ENCODE measurements at regions not wholly inside any gene's neighbourhood (a gene's known extent, or its start where the extent isn't known, plus 50 kb on each side); places are given as distances from the start of the nearest gene placed in this dataset.

DNA sequence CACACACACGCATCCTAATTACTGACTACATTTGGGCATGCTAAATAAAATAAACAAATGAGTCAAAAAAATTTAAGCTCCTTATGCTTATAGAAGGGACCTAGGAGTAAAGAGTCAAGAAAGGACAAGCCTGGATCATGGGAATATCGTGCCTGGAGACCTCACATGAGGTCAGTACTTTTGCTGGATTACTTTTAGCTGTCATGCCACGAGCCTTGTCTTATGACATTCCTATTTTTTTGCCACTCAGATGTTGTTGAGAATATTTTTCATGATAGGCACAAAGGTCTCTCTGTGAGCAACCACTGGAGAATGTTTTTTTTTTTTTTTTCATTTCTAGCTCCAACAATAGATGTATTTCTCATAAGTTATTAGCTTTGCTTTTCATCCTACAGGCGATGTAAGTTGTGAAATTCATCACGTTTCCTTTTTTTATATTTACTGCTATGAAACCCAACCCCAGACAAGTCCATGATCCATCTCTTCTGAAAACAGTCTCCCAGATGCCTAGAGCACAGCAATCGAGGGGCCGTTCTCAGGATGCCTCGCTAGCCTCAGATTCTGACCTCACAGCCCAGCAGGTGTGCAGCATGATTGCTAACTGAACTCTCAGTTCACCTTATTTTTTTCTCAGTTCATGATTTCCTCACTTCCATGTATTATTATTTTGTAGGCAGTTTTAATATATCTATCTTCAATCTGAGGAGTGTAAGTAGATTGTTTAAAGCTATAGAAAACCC lies 464.5 kb downstream of the IRS1 start:
- peak; percentile 35 for DNase-seq (ENCODE audit: low read depth, low spot score)
- TF ChIP-seq, protein P1, sequence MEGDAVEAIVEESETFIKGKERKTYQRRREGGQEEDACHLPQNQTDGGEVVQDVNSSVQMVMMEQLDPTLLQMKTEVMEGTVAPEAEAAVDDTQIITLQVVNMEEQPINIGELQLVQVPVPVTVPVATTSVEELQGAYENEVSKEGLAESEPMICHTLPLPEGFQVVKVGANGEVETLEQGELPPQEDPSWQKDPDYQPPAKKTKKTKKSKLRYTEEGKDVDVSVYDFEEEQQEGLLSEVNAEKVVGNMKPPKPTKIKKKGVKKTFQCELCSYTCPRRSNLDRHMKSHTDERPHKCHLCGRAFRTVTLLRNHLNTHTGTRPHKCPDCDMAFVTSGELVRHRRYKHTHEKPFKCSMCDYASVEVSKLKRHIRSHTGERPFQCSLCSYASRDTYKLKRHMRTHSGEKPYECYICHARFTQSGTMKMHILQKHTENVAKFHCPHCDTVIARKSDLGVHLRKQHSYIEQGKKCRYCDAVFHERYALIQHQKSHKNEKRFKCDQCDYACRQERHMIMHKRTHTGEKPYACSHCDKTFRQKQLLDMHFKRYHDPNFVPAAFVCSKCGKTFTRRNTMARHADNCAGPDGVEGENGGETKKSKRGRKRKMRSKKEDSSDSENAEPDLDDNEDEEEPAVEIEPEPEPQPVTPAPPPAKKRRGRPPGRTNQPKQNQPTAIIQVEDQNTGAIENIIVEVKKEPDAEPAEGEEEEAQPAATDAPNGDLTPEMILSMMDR (IDR thresholded peaks at IDR 0.05; ENCODE audit: low read depth, low read length): no peak
- in situ Hi-C loops (cut with HindIII; ENCODE audit: low sequenced_read_pairs): no loop called here
- no peak overlapping the region for H3K4me3 ChIP-seq (ENCODE audit: low read depth, low read length)

DNA sequence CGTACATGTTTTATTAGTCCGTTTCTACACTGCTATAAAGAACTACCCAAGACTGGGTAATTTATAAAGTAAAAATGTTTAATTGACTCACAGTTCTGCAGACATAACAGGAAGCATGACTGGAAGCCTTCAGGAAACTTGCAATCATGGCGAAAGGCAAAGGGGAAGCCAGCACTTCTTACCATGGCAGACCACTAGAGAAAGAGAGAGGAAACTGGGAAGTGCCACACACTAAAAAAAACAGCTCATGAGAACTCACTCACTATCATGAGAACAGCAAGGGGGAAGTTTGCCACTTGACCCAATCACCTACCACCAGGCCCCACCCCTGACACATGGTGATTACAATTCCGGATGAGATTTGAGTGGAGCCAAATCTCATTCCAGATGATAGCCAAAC lies 466.2 kb downstream of the IRS1 start:
- in situ Hi-C loops (cut with HindIII; ENCODE audit: low sequenced_read_pairs): no loop called here
- TF ChIP-seq, protein P1 (IDR thresholded peaks at IDR 0.05; ENCODE audit: low read depth, low read length): no peak
- H3K4me3 ChIP-seq (ENCODE audit: low read depth, low read length): no peak overlapping the region
- DNase-seq (ENCODE audit: low read depth, low spot score): no peak

DNA sequence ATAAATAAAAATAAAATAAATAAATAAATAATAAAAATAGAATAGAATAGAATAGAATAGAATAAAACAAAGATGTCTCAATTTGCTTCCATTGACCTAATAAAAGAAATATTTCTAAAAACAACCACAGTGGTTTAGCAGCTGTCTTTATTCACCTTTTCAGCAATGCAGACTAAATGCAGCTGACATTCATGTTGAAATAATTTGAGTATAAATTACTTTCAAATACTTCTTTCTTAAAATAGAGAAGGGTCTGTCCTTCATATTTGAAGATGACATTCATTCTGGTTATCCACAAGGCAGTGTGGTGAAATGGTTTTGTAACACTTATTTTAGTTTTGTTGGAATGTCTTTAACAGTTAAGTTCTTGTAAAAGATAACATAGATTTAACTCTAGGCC lies 469.4 kb downstream of the IRS1 start:
- TF ChIP-seq, protein P1 (IDR thresholded peaks at IDR 0.05; ENCODE audit: low read depth, low read length): no peak
- in situ Hi-C loops (cut with HindIII; ENCODE audit: low sequenced_read_pairs): no loop called here
- no peak for DNase-seq (ENCODE audit: low read depth, low spot score)
- no peak overlapping the region for H3K4me3 ChIP-seq (ENCODE audit: low read depth, low read length)

DNA sequence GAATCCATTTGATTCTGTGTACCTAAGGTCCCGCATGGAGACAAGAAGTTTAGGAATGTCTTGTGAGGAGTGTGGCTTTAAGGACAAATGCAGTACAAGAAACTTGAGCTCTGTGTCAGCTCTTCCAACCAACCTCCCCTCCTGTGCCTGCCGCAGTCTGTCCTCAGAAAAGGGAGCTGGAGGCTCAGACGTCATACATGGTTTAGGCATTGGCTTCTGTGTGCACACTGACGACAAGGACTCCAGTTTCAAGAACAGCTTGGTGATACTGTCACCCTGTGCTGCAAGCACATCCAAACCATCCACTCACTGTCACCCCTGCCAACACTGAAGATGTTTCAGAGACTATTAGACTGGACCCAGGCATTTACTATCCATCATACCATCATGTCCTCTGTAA lies 470.4 kb downstream of the IRS1 start:
- DNase-seq (ENCODE audit: low read depth, low spot score): no peak
- in situ Hi-C loops (cut with HindIII; ENCODE audit: low sequenced_read_pairs): no loop called here
- no peak overlapping the region for H3K4me3 ChIP-seq (ENCODE audit: low read depth, low read length)
- TF ChIP-seq, protein P1 (IDR thresholded peaks at IDR 0.05; ENCODE audit: low read depth, low read length): no peak

DNA sequence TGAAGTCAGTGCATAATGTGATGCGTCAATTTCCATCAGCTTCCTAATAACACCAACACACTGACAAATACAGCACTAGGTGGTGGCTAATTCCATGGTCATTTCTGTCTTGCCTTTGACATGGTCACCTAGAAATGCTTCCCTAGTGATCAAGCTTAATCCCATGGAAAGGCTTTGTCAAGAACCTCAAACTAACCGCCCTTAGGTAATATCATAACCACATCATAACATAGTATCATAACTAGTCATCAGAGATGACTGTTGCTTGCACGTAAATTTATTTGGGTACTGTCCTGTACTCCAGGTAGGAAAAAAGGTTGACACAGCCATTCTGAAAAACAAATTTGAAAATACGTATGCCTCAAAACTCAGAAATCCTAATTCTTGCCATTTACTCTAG lies 471.8 kb downstream of the IRS1 start:
- in situ Hi-C loops (cut with HindIII; ENCODE audit: low sequenced_read_pairs): no loop called here
- TF ChIP-seq, protein P1 (IDR thresholded peaks at IDR 0.05; ENCODE audit: low read depth, low read length): no peak
- no peak for DNase-seq (ENCODE audit: low read depth, low spot score)
- H3K4me3 ChIP-seq (ENCODE audit: low read depth, low read length): no peak overlapping the region

DNA sequence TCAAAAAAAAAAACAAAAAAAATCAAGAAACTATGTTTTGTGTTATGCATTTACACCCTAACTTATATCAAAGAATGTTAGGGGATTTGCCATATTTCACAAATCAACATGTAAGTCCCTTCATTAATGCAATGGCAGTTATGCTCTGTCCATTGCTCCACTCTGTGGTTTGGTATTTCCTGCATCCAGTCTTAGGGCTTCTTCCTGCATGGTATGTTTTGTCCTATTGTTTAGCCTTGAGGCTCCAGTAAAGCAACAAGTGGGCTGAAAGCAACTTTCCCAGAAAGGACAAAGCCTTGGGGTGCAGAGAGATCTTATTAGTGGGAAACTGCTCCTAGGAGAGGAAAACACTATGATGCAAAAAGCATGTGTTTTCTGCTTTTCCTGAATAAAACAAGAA lies 474.1 kb downstream of the IRS1 start:
- DNase-seq (ENCODE audit: low read depth, low spot score): no peak
- in situ Hi-C loops (cut with HindIII; ENCODE audit: low sequenced_read_pairs): no loop called here
- no peak overlapping the region for H3K4me3 ChIP-seq (ENCODE audit: low read depth, low read length)
- TF ChIP-seq, protein P1 (IDR thresholded peaks at IDR 0.05; ENCODE audit: low read depth, low read length): no peak
